T-cell (primary cell): ENCODE measurements at regions not wholly inside any gene's neighbourhood (a gene's known extent, or its start where the extent isn't known, plus 50 kb on each side); places are given as distances from the start of the nearest gene placed in this dataset.
"Not testable (repeated sequence)": the region's sequence is repeated elsewhere in the genome, so short reads cannot be mapped to it uniquely, and the experiment has no call there.

Source experiments
- ATAC-seq, 4 experiments: fragments of 200-7000 bp in 3 of 4; fragments of 150-1000 bp in 1 of 4; cut with Tn5 transposase; replicated peaks in 1 of 4; 1 replicate in 3 of 4; 2 replicates in 1 of 4; pipeline ENCODE4 v1.10.0; 2021; ENCODE audit warnings: moderate library complexity in 3 of 4, mild to moderate bottlenecking in 2 of 4, moderate number of reproducible peaks in 1 of 4
- CTCF ChIA-PET, 2 donors: fragments of 300-600 bp; sonication (Branson Sonifier 250); formaldehyde crosslinking; loops; one replicate each; lab custom pipeline; 2022; ENCODE audit warnings: antibody characterized with exemption in 2 of 2; lab: Charles Lee
- POLR2A ChIA-PET, 2 donors: fragments of 300-600 bp; sonication (Branson Sonifier 250); formaldehyde crosslinking; loops; one replicate each; lab custom pipeline; 2022; ENCODE audit warnings: antibody characterized with exemption in 2 of 2; lab: Charles Lee
- DNase-seq, 35 experiments: peaks; one replicate each; pipeline versions ENCODE4 v3.0.0 to v3.0.0-alpha.2; 2013 to 2023
- H3K27ac ChIP-seq: one replicate; pipeline ENCODE4 v1.5.1; 2013; ENCODE audit warnings: low read length
- H3K27me3 ChIP-seq, 2 experiments: replicated peaks in 1 of 2; 1 replicate in 1 of 2; 2 replicates in 1 of 2; pipeline versions ENCODE4 v1.6.1 to v1.7.0; 2013; ENCODE audit warnings: low read length in 1 of 2, mixed read lengths in 1 of 2; ENCODE audit not compliant: control insufficient read depth in 2 of 2, insufficient read depth in 2 of 2; ENCODE audit errors: extremely low read depth in 1 of 2
- H3K36me3 ChIP-seq, 2 donors: 1 replicate in 1 of 2; 2 replicates in 1 of 2; pipeline versions ENCODE4 v1.6.1 to v1.7.0; 2013; ENCODE audit warnings: low read length in 1 of 2; ENCODE audit not compliant: control insufficient read depth in 2 of 2, insufficient read depth in 1 of 2; ENCODE audit errors: extremely low read depth in 1 of 2
- H3K4me1 ChIP-seq, 2 experiments: 1 replicate in 1 of 2; 2 replicates in 1 of 2; pipeline versions ENCODE4 v1.6.1 to v1.7.0; 2013; ENCODE audit warnings: low read length in 2 of 2, mixed read lengths in 1 of 2; ENCODE audit not compliant: insufficient read depth in 2 of 2, control insufficient read depth in 1 of 2; ENCODE audit errors: extremely low read depth in 1 of 2
- H3K4me3 ChIP-seq, 2 donors: 1 replicate in 1 of 2; 2 replicates in 1 of 2; pipeline versions ENCODE4 v1.5.1 to v1.7.0; 2013; ENCODE audit warnings: mild to moderate bottlenecking in 2 of 2, low read length in 1 of 2, moderate library complexity in 1 of 2; ENCODE audit not compliant: control insufficient read depth in 1 of 2; ENCODE audit errors: extremely low read depth in 1 of 2
- H3K9me3 ChIP-seq: 2 replicates; pipeline ENCODE4 v1.7.0; 2013
- H3K27ac Mint-ChIP-seq, 2 donors: one replicate each; pipeline ENCODE4 v1.8.0; 2020 to 2021; ENCODE audit warnings: mild to moderate bottlenecking in 2 of 2, mixed read lengths in 2 of 2
- H3K27me3 Mint-ChIP-seq, 2 donors: one replicate each; pipeline ENCODE4 v1.8.0; 2021 to 2022; ENCODE audit warnings: mixed read lengths in 2 of 2
- H3K36me3 Mint-ChIP-seq: one replicate; pipeline ENCODE4 v1.8.0; 2021; ENCODE audit warnings: mixed read lengths
- H3K4me1 Mint-ChIP-seq, 3 donors: one replicate each; pipeline ENCODE4 v1.8.0; 2020 to 2022; ENCODE audit warnings: mixed read lengths in 3 of 3, mild to moderate bottlenecking in 1 of 3
- H3K4me3 Mint-ChIP-seq, 3 donors: one replicate each; pipeline ENCODE4 v1.8.0; 2020 to 2022; ENCODE audit warnings: mild to moderate bottlenecking in 3 of 3, mixed read lengths in 3 of 3, moderate library complexity in 3 of 3
- H3K9me3 Mint-ChIP-seq, 3 donors: one replicate each; pipeline ENCODE4 v1.8.0; 2020 to 2022; ENCODE audit warnings: mixed read lengths in 3 of 3
- WGBS: methylation state at CpG from one replicate; pipeline ENCODE4 v1.1.5; 2013; ENCODE audit warnings: missing lambda C conversion rate; ENCODE audit not compliant: insufficient coverage; 5-methylcytosine and 5-hydroxymethylcytosine counted together

DNA sequence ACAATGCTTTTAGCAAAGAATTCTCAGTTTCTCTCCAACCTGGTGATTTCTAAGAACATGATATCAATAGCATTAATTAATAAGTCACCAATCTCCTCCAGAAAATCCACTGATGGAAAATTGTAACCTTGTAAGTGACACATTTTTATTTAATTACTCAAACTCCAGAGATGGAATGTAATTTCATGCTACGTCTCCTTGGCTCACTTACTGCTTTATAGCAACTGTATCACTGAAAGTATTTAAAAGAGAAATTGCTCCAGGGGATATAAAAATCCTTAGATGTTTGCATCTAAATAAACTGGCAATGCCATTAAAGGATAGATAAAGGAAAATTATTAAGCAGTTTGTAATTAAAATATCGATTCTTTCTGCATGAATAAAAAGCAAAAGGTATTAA, 325.4 kb downstream of the TSN start:
- DNase-seq (no peak), ATAC-seq (no peak)
- no CpG with 5 or more reads among the region's 2 CpGs for WGBS
- H3K27ac ChIP-seq, result no peak overlapping the region
- POLR2A ChIA-PET, result no interaction called here
- H3K4me1 ChIP-seq, result no peaks in the 10 kb centered on the region
- H3K36me3 Mint-ChIP-seq, result no peaks in the 10 kb centered on the region
- H3K4me1 Mint-ChIP-seq, result no peaks in the 10 kb centered on the region
- H3K9me3 Mint-ChIP-seq, result peaks cover 0 to 3% (median 0%) of the 10 kb centered on the region in 3 donors
- no peak overlapping the region for H3K27ac Mint-ChIP-seq
- no peak overlapping the region for H3K4me3 ChIP-seq
- H3K27me3 Mint-ChIP-seq, result no peaks in the 10 kb centered on the region
- no peaks in the 10 kb centered on the region for H3K36me3 ChIP-seq
- H3K9me3 ChIP-seq, result no peaks in the 10 kb centered on the region
- H3K4me3 Mint-ChIP-seq, result no peak overlapping the region
- CTCF ChIA-PET, result no interaction called here
- H3K27me3 ChIP-seq, result no peaks in the 10 kb centered on the region

DNA sequence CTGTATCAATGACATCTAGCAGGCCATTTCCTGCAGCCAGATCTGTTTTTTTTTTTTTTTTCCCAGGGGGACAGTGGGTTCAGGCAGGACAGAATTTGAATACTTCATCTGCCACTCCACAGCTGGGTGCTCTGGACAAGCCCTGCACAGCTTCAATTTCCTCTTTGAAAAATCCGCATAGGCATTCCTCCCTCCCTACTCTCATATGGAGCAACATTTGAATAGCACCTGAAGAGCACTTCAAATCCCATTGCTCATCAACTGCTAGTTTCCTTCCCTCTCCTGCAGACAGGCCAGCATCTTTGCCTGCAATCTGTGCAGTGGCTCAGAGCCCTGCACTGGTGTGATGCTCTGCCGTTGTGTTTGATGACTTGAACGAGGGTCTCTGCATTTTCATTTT, 326.3 kb downstream of the TSN start:
- Mint-ChIP-seq H3K36me3 (no peaks in the 10 kb centered on the region), H3K9me3 (peaks cover 0 to 3% (median 0%) of the 10 kb centered on the region in 3 donors), H3K4me1 (no peaks in the 10 kb centered on the region), H3K27ac (no peak overlapping the region), H3K27me3 (no peaks in the 10 kb centered on the region), H3K4me3 (no peak overlapping the region)
- H3K4me3 ChIP-seq, result no peak overlapping the region
- no peaks in the 10 kb centered on the region for H3K27me3 ChIP-seq
- no peak overlapping the region for H3K27ac ChIP-seq
- no peak for DNase-seq
- CTCF ChIA-PET, result no interaction called here
- ATAC-seq, result no peak
- WGBS, result 73% methylated on average over 3 of the region's 3 CpGs
- H3K4me1 ChIP-seq, result no peaks in the 10 kb centered on the region
- no peaks in the 10 kb centered on the region for H3K36me3 ChIP-seq
- POLR2A ChIA-PET, result no interaction called here
- no peaks in the 10 kb centered on the region for H3K9me3 ChIP-seq

DNA sequence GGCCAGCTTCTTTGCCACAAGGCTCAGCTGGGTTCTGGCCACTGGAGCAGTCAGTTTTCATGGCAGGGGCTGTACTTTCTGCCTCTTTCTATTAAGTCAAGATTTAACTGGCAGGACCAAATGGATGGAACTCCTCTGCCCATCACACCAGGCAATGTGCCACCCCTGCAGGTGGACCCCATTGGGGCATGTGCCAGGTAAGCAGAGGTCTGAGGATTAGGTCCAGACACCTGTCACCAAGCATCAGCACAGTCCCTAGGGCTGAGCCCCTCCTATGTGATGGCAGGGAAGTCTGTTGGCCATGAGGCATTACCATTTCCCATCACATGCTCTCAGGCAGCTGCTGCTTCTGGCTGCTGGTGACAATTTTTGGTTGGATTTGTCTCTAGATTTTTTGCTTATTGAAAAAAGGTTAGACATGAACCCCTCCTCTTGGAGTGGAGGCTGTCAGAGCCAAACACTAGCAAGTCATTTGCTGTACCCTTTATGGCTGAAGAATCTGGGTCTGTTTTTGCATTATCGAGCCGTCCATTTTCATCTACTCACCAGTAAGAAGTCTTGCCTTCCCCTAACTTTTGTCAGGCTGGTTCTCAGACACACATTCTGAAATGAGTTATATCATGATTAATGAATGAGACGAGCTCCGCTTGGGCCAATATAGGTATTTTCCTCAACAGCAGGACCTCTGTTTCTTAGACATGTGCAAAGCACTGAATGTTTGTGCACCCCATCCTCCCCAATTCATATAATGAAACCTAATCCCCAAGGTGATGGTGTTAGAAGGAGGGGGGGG, 328.0 kb downstream of the TSN start:
- Histone ChIP-seq H3K4me1 (no peaks in the 10 kb centered on the region), H3K27me3 (no peaks in the 10 kb centered on the region), H3K4me3 (no peak overlapping the region), H3K27ac (no peak overlapping the region), H3K36me3 (no peaks in the 10 kb centered on the region), H3K9me3 (no peaks in the 10 kb centered on the region)
- CTCF ChIA-PET, result interaction anchor here in 1 of 2 donors (0.7 kb wide), 1 partner anchor 702 kb away, joined by 3 read pairs; no protein-coding TSS in a partner anchor
- POLR2A ChIA-PET, result no interaction called here
- Mint-ChIP-seq H3K9me3 (peaks cover 0 to 10% (median 0%) of the 10 kb centered on the region in 3 donors), H3K36me3 (no peaks in the 10 kb centered on the region), H3K4me3 (no peak overlapping the region), H3K27me3 (no peaks in the 10 kb centered on the region), H3K27ac (no peak overlapping the region), H3K4me1 (no peaks in the 10 kb centered on the region)
- ATAC-seq (no peak), DNase-seq (no peak)
- no CpG with 5 or more reads among the region's 4 CpGs for WGBS

DNA sequence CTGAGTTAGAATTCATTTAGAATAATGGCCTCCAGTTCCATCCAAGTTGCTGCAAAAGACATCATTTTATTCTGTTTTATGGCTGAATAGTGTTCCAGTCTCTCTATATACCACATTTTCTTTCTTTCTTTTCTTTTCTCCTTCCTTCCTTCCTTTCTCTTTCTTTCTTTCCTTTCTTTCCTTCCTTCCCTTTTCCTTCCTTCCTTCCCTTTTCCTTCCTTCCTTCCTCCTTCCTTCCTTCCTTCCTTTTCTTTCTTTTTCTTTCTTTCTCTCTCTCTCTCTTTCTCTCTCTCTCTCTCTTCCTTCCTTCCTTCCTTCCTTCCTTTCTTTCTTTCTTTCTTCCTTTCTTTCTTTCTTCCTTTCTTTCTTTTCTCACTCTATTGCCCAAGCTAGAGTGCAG, 330.2 kb downstream of the TSN start:
- POLR2A ChIA-PET, H3K36me3 ChIP-seq, DNase-seq, H3K4me3 Mint-ChIP-seq, H3K36me3 Mint-ChIP-seq, ATAC-seq, CTCF ChIA-PET, H3K9me3 ChIP-seq, H3K27ac Mint-ChIP-seq, H3K27me3 Mint-ChIP-seq, H3K4me3 ChIP-seq, H3K27ac ChIP-seq, H3K27me3 ChIP-seq, H3K9me3 Mint-ChIP-seq, H3K4me1 ChIP-seq, H3K4me1 Mint-ChIP-seq: not testable (repeated sequence)

DNA sequence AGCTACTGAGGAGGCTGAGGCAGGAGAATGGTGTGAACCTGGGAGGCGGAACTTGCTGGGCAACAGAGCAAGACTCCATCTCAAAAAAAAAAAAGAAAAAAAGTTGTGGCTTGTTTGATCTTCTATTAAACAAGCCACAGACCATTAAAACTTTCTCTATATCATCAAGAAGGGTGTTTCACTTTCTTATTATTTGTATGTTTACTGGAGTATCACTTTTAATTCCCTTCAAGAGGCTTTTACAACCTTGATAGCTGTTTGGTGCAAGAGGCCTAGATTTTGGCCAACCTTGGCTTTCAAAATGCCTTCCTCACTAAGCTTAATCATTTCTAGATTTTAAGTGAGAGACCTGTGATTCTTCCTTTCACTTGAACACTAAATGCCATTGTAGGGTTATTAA, 339.1 kb downstream of the TSN start:
- DNase-seq (no peak), ATAC-seq (no peak)
- no peaks in the 10 kb centered on the region for H3K9me3 Mint-ChIP-seq
- CTCF ChIA-PET, result no interaction called here
- no peaks in the 10 kb centered on the region for H3K4me1 ChIP-seq
- peaks cover 6 to 8% of the 10 kb centered on the region in 2 donors for H3K27me3 Mint-ChIP-seq
- H3K36me3 ChIP-seq, result no peaks in the 10 kb centered on the region
- whole genome bisulfite sequencing, result no CpG with 5 or more reads among the region's 1 CpG
- no peak overlapping the region for H3K27ac Mint-ChIP-seq
- no peak overlapping the region for H3K27ac ChIP-seq
- POLR2A ChIA-PET, result no interaction called here
- no peaks in the 10 kb centered on the region for H3K9me3 ChIP-seq
- H3K27me3 ChIP-seq, result peaks cover 0 to 3% of the 10 kb centered on the region in 2 experiments
- no peak overlapping the region for H3K4me3 Mint-ChIP-seq
- H3K4me1 Mint-ChIP-seq, result no peaks in the 10 kb centered on the region
- no peaks in the 10 kb centered on the region for H3K36me3 Mint-ChIP-seq
- H3K4me3 ChIP-seq, result no peak overlapping the region

DNA sequence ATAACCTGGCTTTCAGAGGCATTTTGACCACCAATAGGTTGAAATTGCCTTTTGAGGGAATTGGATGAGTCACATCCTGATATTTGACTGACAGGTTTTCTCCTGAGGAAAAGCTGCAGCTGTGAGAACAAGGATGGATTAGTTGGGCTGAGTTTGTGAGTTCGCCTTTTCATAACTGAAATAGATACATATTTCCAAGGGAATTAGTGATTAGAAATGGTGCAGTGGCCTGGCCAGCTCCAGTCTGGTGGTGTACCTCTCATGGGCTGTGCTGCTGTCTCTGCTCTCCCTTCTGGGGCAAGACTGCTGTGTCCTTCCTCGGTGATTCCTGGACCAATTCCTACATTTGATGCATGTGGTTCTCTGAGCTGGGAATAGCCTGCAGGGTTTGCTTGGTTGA, 341.3 kb downstream of the TSN start:
- no peak for DNase-seq
- no peaks in the 10 kb centered on the region for H3K36me3 ChIP-seq
- no peaks in the 10 kb centered on the region for H3K36me3 Mint-ChIP-seq
- H3K27me3 ChIP-seq, result peaks cover 0 to 11% of the 10 kb centered on the region in 2 experiments
- ChIA-PET POLR2A (no interaction called here), CTCF (no interaction called here)
- no CpG with 5 or more reads among the region's 2 CpGs for WGBS
- H3K4me1 ChIP-seq, result no peaks in the 10 kb centered on the region
- peaks cover 6 to 8% of the 10 kb centered on the region in 2 donors for H3K27me3 Mint-ChIP-seq
- ATAC-seq, result no peak
- no peak overlapping the region for H3K4me3 ChIP-seq
- H3K4me3 Mint-ChIP-seq, result no peak overlapping the region
- H3K4me1 Mint-ChIP-seq, result no peaks in the 10 kb centered on the region
- H3K9me3 Mint-ChIP-seq, result no peaks in the 10 kb centered on the region
- H3K9me3 ChIP-seq, result no peaks in the 10 kb centered on the region
- no peak overlapping the region for H3K27ac ChIP-seq
- H3K27ac Mint-ChIP-seq, result no peak overlapping the region
